ENCODE measurements at regions not wholly inside any gene's neighbourhood (a gene's known extent, or its start where the extent isn't known, plus 50 kb on each side); places are given as distances from the start of the nearest gene placed in this dataset.
"Not testable (repeated sequence)": the region's sequence is repeated elsewhere in the genome, so short reads cannot be mapped to it uniquely, and the experiment has no call there.

GRCh38 chr2:234161932-234162331, 111.4 kb downstream of the SPP2 start:
- no peak for DNase-seq

GRCh38 chr2:234158812-234159211, 108.3 kb downstream of the SPP2 start:
- DNase-seq = no peak

GRCh38 chr2:234157817-234158588, 107.5 kb downstream of the SPP2 start:
- DNase-seq = no peak

GRCh38 chr2:234156326-234156725, 105.8 kb downstream of the SPP2 start:
- DNase-seq = no peak

- DNase-seq = not testable (repeated sequence)
These were observed 102.3 kb downstream of the SPP2 start for GRCh38 chr2:234152835-234153234.

- DNase-seq = no peak
These were observed 96.9 kb downstream of the SPP2 start for GRCh38 chr2:234147335-234147861.

GRCh38 chr2:234146087-234146826, 95.8 kb downstream of the SPP2 start:
- no peak for DNase-seq

- DNase-seq = no peak
These were observed 95.0 kb downstream of the SPP2 start for GRCh38 chr2:234145511-234145910.

- DNase-seq = no peak
These were observed 94.6 kb downstream of the SPP2 start for GRCh38 chr2:234145057-234145456.

- no peak for DNase-seq
These were observed 93.4 kb downstream of the SPP2 start for GRCh38 chr2:234143896-234144295.

GRCh38 chr2:234142530-234142929, 92.0 kb downstream of the SPP2 start:
- no peak for DNase-seq

- DNase-seq = no peak
These were observed 89.3 kb downstream of the SPP2 start for GRCh38 chr2:234139755-234140154.

- no peak for DNase-seq
These were observed 88.3 kb downstream of the SPP2 start for GRCh38 chr2:234138836-234139235.

- DNase-seq = no peak
These were observed 87.0 kb downstream of the SPP2 start for GRCh38 chr2:234137400-234138014.

- DNase-seq = no peak
These were observed 86.0 kb downstream of the SPP2 start for GRCh38 chr2:234136461-234136860.

- peak; percentile 48 for DNase-seq
These were observed 85.3 kb downstream of the SPP2 start for GRCh38 chr2:234135750-234136221.

- no peak for DNase-seq
These were observed 84.0 kb downstream of the SPP2 start for GRCh38 chr2:234134496-234134895.

- no peak for DNase-seq
These were observed 82.5 kb downstream of the SPP2 start for GRCh38 chr2:234133004-234133403.

GRCh38 chr2:234130777-234131181, 80.3 kb downstream of the SPP2 start:
- DNase-seq = no peak

- DNase-seq = no peak
These were observed 78.1 kb downstream of the SPP2 start for GRCh38 chr2:234128606-234129005.
